ES-I3 (cell line): ENCODE measurements at regions not wholly inside any gene's neighbourhood (a gene's known extent, or its start where the extent isn't known, plus 50 kb on each side); places are given as distances from the start of the nearest gene placed in this dataset.
"Not testable (repeated sequence)": the region's sequence is repeated elsewhere in the genome, so short reads cannot be mapped to it uniquely, and the experiment has no call there.

Experiments used
- H3K36me3 ChIP-seq: 2 replicates; pipeline ENCODE4 v1.6.1; 2013; ENCODE audit warnings: mild to moderate bottlenecking, low read length, control low read depth, moderate library complexity; ENCODE audit not compliant: insufficient read depth
- H3K4me1 ChIP-seq: 2 replicates; pipeline ENCODE4 v1.6.1; 2013; ENCODE audit warnings: mild to moderate bottlenecking, control low read depth, low read length; ENCODE audit not compliant: insufficient read depth
- H3K9ac ChIP-seq: 2 replicates; pipeline ENCODE4 v1.6.1; 2013; ENCODE audit warnings: low read depth, mild to moderate bottlenecking, low read length, moderate library complexity
- H3K9me3 ChIP-seq: 2 replicates; pipeline ENCODE4 v1.6.1; 2013; ENCODE audit warnings: mild to moderate bottlenecking, low read length, moderate library complexity; ENCODE audit not compliant: control insufficient read depth, insufficient read depth

GRCh38 chr22:49349181-49349835, 478.4 kb downstream of the BRD1 start:
- no peaks in the 10 kb centered on the region for H3K9me3 ChIP-seq
- no peak overlapping the region for H3K9ac ChIP-seq
- H3K36me3 ChIP-seq: no peaks in the 10 kb centered on the region
- no peaks in the 10 kb centered on the region for H3K4me1 ChIP-seq

DNA sequence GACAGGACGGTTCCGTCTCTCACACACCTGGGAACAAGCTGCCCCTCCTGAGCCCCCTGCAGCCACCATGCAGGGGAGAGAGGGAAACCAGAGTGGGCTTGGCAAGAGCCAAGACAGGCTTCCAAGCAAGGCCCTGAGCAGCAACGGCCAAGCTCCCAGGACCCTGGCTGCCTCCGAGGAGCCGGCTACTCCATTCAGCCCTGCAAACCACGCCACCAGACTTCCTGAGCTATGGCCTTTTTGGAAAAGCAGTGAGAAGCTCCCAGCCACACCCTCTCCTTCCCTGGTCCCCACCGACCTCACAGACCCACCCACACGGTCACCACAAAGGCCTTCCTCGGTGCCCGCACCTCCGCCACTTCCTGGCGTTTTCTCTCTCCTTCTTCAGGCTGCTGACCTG, 479.0 kb downstream of the BRD1 start:
- Histone ChIP-seq H3K36me3 (no peaks in the 10 kb centered on the region), H3K9me3 (no peaks in the 10 kb centered on the region), H3K9ac (no peak overlapping the region), H3K4me1 (no peaks in the 10 kb centered on the region)

DNA sequence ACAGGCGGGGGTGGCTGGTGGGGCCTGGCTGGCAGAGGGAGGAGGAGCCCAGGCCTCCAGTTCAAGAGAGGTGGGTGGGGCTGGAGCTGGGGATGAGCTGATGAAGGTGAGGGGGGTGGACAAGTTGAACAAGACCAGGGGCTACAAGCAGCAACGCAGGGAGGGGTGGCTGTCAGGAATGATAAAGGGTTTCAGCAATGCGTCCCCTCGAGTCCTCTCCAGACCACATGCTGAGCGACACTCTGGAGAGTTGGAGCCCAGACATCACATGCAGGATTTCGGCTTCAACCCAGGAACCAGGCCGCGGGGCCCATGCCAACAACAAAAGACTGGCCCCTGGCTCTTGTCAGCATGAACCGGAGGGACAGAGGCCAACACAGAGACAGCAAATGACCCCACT, 480.3 kb downstream of the BRD1 start:
- no peaks in the 10 kb centered on the region for H3K4me1 ChIP-seq
- H3K9ac ChIP-seq: no peak overlapping the region
- H3K9me3 ChIP-seq: no peaks in the 10 kb centered on the region
- no peaks in the 10 kb centered on the region for H3K36me3 ChIP-seq

- Histone ChIP-seq H3K9ac (no peak overlapping the region), H3K36me3 (no peaks in the 10 kb centered on the region), H3K4me1 (no peaks in the 10 kb centered on the region), H3K9me3 (no peaks in the 10 kb centered on the region)
Measured at GRCh38 chr22:49345896-49346295, 481.8 kb downstream of the BRD1 start.

GRCh38 chr22:49344656-49345055, 483.0 kb downstream of the BRD1 start:
- no peak overlapping the region for H3K9ac ChIP-seq
- H3K36me3 ChIP-seq: no peaks in the 10 kb centered on the region
- no peaks in the 10 kb centered on the region for H3K9me3 ChIP-seq
- H3K4me1 ChIP-seq: no peaks in the 10 kb centered on the region

GRCh38 chr22:49344161-49344560, 483.5 kb downstream of the BRD1 start:
- Histone ChIP-seq H3K9me3 (no peaks in the 10 kb centered on the region), H3K9ac (no peak overlapping the region), H3K4me1 (no peaks in the 10 kb centered on the region), H3K36me3 (no peaks in the 10 kb centered on the region)

DNA sequence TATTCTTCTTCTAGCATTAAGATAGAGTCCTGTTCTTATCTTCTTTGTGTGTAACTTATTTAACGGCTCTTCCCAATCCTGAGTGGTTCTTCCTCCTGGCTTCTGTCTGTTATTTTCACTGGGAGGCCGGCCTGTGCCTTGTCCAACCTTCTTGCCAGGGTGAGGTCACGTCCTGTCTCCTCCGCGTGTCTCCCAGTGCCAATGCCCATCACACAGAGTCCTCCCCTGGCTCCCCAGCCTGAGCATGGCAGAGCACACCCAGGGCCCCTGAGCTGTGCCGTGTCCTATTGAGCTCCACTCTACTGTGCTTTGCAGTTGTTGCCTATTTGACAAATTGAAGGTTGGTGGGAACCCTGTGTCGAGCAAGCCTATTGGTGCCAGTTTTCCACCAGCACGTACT, 487.3 kb downstream of the BRD1 start:
- H3K36me3 ChIP-seq: no peaks in the 10 kb centered on the region
- no peak overlapping the region for H3K9ac ChIP-seq
- H3K4me1 ChIP-seq: no peaks in the 10 kb centered on the region
- H3K9me3 ChIP-seq: no peaks in the 10 kb centered on the region

DNA sequence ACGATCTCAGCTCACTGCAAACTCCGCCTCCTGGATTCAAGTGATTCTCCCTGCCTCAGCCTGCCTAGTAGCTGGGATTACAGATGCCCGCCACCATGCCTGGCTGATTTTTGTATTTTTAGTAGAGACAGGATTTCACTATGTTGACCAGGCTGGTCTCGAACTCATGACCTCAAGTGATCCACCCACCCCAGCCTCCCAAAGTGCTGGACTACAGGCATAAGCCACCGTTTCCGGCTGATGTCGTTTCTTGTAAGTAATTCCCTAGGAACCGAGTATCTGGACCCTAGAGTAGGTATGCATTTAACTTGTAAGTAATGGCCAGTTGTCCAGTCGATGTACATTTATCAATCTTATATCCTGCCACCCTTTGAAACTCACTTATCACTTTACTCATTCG, 491.2 kb downstream of the BRD1 start:
- H3K36me3 ChIP-seq, H3K9me3 ChIP-seq, H3K4me1 ChIP-seq, H3K9ac ChIP-seq: not testable (repeated sequence)

GRCh38 chr22:49334976-49335375, 492.7 kb downstream of the BRD1 start:
- Histone ChIP-seq H3K9ac (no peak overlapping the region), H3K4me1 (no peaks in the 10 kb centered on the region), H3K36me3 (no peaks in the 10 kb centered on the region), H3K9me3 (no peaks in the 10 kb centered on the region)

- H3K9me3 ChIP-seq: no peaks in the 10 kb centered on the region
Measured at GRCh38 chr22:49334449-49334789, 493.3 kb downstream of the BRD1 start.

GRCh38 chr22:49333206-49333605, 494.5 kb downstream of the BRD1 start:
- no peaks in the 10 kb centered on the region for H3K36me3 ChIP-seq
- no peaks in the 10 kb centered on the region for H3K4me1 ChIP-seq
- H3K9me3 ChIP-seq: no peaks in the 10 kb centered on the region
- H3K9ac ChIP-seq: no peak overlapping the region

More at GRCh38 chr22:49334449-49334789, 493.3 kb downstream of the BRD1 start:
- H3K9ac ChIP-seq: no peak overlapping the region
- no peaks in the 10 kb centered on the region for H3K4me1 ChIP-seq
- H3K36me3 ChIP-seq: no peaks in the 10 kb centered on the region

DNA sequence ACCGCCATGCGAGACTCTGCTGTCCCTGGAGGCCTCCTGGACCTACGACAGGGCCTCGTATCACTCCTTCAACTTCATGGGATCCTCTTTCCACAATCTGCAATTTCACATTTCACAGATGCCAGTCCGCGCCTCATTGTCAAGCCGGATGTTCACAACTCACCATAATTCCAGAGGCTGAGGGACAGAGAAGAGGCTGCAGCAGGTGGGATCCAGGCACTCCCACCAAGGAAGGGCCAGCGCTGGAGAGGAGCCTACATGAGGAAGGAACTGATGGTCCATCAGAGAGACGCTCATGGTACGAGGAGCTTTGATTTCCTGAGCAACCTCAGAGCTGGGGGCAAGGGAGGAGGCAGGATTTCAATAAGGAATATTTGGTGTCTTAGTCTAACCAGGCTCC, 495.0 kb downstream of the BRD1 start:
- Histone ChIP-seq H3K9me3 (no peaks in the 10 kb centered on the region), H3K36me3 (no peaks in the 10 kb centered on the region), H3K9ac (no peak overlapping the region), H3K4me1 (no peaks in the 10 kb centered on the region)

DNA sequence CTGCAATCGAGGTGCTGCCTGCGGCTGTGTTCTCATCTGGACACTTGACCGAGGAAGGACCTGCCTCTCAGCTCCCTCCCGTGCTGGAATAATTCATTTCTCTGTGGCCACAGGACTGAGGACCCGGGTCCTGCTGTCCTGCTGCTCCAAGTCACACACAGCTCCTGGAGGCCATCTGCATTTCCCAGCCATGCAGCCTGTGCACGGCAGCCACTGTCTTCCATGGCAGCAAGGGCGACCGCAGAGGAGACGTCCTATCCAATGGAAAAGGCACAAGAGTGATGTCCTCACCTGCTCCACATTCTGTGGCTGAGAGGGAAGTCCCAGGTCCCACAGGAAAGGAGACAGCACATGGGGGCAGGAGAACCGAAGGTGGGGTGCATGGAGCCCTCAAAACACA, 495.8 kb downstream of the BRD1 start:
- H3K36me3 ChIP-seq: no peaks in the 10 kb centered on the region
- H3K9ac ChIP-seq: no peak overlapping the region
- H3K9me3 ChIP-seq: no peaks in the 10 kb centered on the region
- no peaks in the 10 kb centered on the region for H3K4me1 ChIP-seq

GRCh38 chr22:49331223-49331815, 496.4 kb downstream of the BRD1 start:
- no peaks in the 10 kb centered on the region for H3K9me3 ChIP-seq
- H3K36me3 ChIP-seq: no peaks in the 10 kb centered on the region
- H3K4me1 ChIP-seq: no peaks in the 10 kb centered on the region
- no peak overlapping the region for H3K9ac ChIP-seq

DNA sequence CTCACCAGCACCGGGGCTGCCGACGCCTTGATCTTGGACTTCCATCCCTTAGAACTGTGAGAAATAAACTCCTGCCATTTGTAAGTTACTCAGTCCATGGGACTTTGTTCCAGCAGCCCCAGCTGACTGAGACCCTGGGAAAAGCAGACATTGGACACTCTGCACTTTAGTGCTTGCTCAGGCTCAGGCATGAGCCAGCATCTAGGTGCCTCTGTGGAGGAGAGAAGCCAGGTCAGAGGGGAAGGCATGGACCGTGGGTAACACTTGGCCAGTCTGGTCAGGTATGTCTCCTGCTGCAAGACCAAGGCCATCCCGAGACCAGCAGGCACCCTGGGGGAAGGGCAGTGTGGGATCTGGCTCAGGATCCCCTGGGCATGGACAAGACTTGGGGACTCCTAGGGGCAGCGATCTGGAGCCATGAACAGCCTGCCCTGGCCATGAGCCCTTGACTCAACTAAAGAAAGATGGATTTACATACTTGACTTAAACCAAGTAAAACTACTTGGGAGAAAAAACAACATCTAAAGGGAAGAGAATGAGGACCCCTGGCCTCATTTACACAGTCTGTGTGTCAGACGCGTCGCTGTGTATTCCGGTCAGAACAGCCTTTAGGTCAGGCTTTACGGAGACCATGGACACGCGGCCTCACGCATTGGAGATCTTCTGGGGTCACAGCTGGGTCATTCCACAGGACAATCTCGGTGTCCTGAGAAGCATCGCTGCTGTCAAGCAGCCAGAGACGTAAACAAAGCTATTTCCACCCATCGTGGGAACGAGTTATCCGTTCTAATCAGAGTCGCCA, 497.1 kb downstream of the BRD1 start:
- H3K9ac ChIP-seq: no peak overlapping the region
- no peaks in the 10 kb centered on the region for H3K4me1 ChIP-seq
- no peaks in the 10 kb centered on the region for H3K9me3 ChIP-seq
- H3K36me3 ChIP-seq: no peaks in the 10 kb centered on the region
